ENCODE measurements at regions not wholly inside any gene's neighbourhood (a gene's known extent, or its start where the extent isn't known, plus 50 kb on each side); places are given as distances from the start of the nearest gene placed in this dataset.
"Not testable (repeated sequence)": the region's sequence is repeated elsewhere in the genome, so short reads cannot be mapped to it uniquely, and the experiment has no call there.

- not testable (repeated sequence) for H3K27me3 ChIP-seq (ENCODE audit: control insufficient read depth, insufficient read depth, low read length); H3K9me3 ChIP-seq (ENCODE audit: control insufficient read depth, insufficient read depth, low read length); H3K27ac ChIP-seq (ENCODE audit: low read depth, low read length); H3K9ac ChIP-seq (ENCODE audit: low read depth, low read length); H3K4me3 ChIP-seq (ENCODE audit: low read depth, low read length); H3K36me3 ChIP-seq (ENCODE audit: control insufficient read depth, insufficient read depth, low read length); H3K4me1 ChIP-seq (ENCODE audit: control insufficient read depth, insufficient read depth, low read length)
Measured at GRCh38 chr2:89200247-89200527, 508.7 kb downstream of the RPIA start.

- not testable (repeated sequence) for H3K9me3 ChIP-seq (ENCODE audit: control insufficient read depth, insufficient read depth, low read length); H3K27me3 ChIP-seq (ENCODE audit: control insufficient read depth, insufficient read depth, low read length); H3K9ac ChIP-seq (ENCODE audit: low read depth, low read length); H3K36me3 ChIP-seq (ENCODE audit: control insufficient read depth, insufficient read depth, low read length); H3K4me1 ChIP-seq (ENCODE audit: control insufficient read depth, insufficient read depth, low read length); H3K27ac ChIP-seq (ENCODE audit: low read depth, low read length); H3K4me3 ChIP-seq (ENCODE audit: low read depth, low read length)
Measured at GRCh38 chr2:89202518-89202917, 511.0 kb downstream of the RPIA start.

GRCh38 chr2:89205153-89205552 lies 513.7 kb downstream of the RPIA start:
- H3K4me3 ChIP-seq (ENCODE audit: low read depth, low read length); H3K9me3 ChIP-seq (ENCODE audit: control insufficient read depth, insufficient read depth, low read length); H3K27me3 ChIP-seq (ENCODE audit: control insufficient read depth, insufficient read depth, low read length); H3K9ac ChIP-seq (ENCODE audit: low read depth, low read length); H3K27ac ChIP-seq (ENCODE audit: low read depth, low read length); H3K4me1 ChIP-seq (ENCODE audit: control insufficient read depth, insufficient read depth, low read length); H3K36me3 ChIP-seq (ENCODE audit: control insufficient read depth, insufficient read depth, low read length): not testable (repeated sequence)

GRCh38 chr2:89208144-89208932 lies 516.9 kb downstream of the RPIA start:
- H3K4me1 ChIP-seq (ENCODE audit: control insufficient read depth, insufficient read depth, low read length); H3K36me3 ChIP-seq (ENCODE audit: control insufficient read depth, insufficient read depth, low read length); H3K27me3 ChIP-seq (ENCODE audit: control insufficient read depth, insufficient read depth, low read length); H3K27ac ChIP-seq (ENCODE audit: low read depth, low read length); H3K9ac ChIP-seq (ENCODE audit: low read depth, low read length); H3K4me3 ChIP-seq (ENCODE audit: low read depth, low read length); H3K9me3 ChIP-seq (ENCODE audit: control insufficient read depth, insufficient read depth, low read length): not testable (repeated sequence)

GRCh38 chr2:89213151-89213550 lies 521.7 kb downstream of the RPIA start:
- H3K9me3 ChIP-seq (ENCODE audit: control insufficient read depth, insufficient read depth, low read length); H3K4me3 ChIP-seq (ENCODE audit: low read depth, low read length); H3K4me1 ChIP-seq (ENCODE audit: control insufficient read depth, insufficient read depth, low read length); H3K36me3 ChIP-seq (ENCODE audit: control insufficient read depth, insufficient read depth, low read length); H3K9ac ChIP-seq (ENCODE audit: low read depth, low read length); H3K27ac ChIP-seq (ENCODE audit: low read depth, low read length); H3K27me3 ChIP-seq (ENCODE audit: control insufficient read depth, insufficient read depth, low read length): not testable (repeated sequence)

- not testable (repeated sequence) for H3K36me3 ChIP-seq (ENCODE audit: control insufficient read depth, insufficient read depth, low read length); H3K9me3 ChIP-seq (ENCODE audit: control insufficient read depth, insufficient read depth, low read length); H3K4me1 ChIP-seq (ENCODE audit: control insufficient read depth, insufficient read depth, low read length); H3K9ac ChIP-seq (ENCODE audit: low read depth, low read length); H3K27me3 ChIP-seq (ENCODE audit: control insufficient read depth, insufficient read depth, low read length); H3K27ac ChIP-seq (ENCODE audit: low read depth, low read length); H3K4me3 ChIP-seq (ENCODE audit: low read depth, low read length)
Measured at GRCh38 chr2:89213811-89214210, 522.3 kb downstream of the RPIA start.

GRCh38 chr2:89221474-89221873 lies 530.0 kb downstream of the RPIA start:
- not testable (repeated sequence) for H3K9me3 ChIP-seq (ENCODE audit: control insufficient read depth, insufficient read depth, low read length); H3K36me3 ChIP-seq (ENCODE audit: control insufficient read depth, insufficient read depth, low read length); H3K4me3 ChIP-seq (ENCODE audit: low read depth, low read length)

GRCh38 chr2:89222063-89222732 lies 530.7 kb downstream of the RPIA start:
- not testable (repeated sequence) for H3K9ac ChIP-seq (ENCODE audit: low read depth, low read length); H3K27ac ChIP-seq (ENCODE audit: low read depth, low read length); H3K36me3 ChIP-seq (ENCODE audit: control insufficient read depth, insufficient read depth, low read length); H3K4me1 ChIP-seq (ENCODE audit: control insufficient read depth, insufficient read depth, low read length); H3K27me3 ChIP-seq (ENCODE audit: control insufficient read depth, insufficient read depth, low read length); H3K9me3 ChIP-seq (ENCODE audit: control insufficient read depth, insufficient read depth, low read length); H3K4me3 ChIP-seq (ENCODE audit: low read depth, low read length)

More at GRCh38 chr2:89221474-89221873, 530.0 kb downstream of the RPIA start:
- not testable (repeated sequence) for H3K4me1 ChIP-seq (ENCODE audit: control insufficient read depth, insufficient read depth, low read length); H3K27me3 ChIP-seq (ENCODE audit: control insufficient read depth, insufficient read depth, low read length); H3K27ac ChIP-seq (ENCODE audit: low read depth, low read length); H3K9ac ChIP-seq (ENCODE audit: low read depth, low read length)

GRCh38 chr2:89224803-89225202 lies 533.3 kb downstream of the RPIA start:
- not testable (repeated sequence) for H3K4me3 ChIP-seq (ENCODE audit: low read depth, low read length); H3K27me3 ChIP-seq (ENCODE audit: control insufficient read depth, insufficient read depth, low read length); H3K36me3 ChIP-seq (ENCODE audit: control insufficient read depth, insufficient read depth, low read length); H3K27ac ChIP-seq (ENCODE audit: low read depth, low read length); H3K9me3 ChIP-seq (ENCODE audit: control insufficient read depth, insufficient read depth, low read length); H3K9ac ChIP-seq (ENCODE audit: low read depth, low read length); H3K4me1 ChIP-seq (ENCODE audit: control insufficient read depth, insufficient read depth, low read length)

GRCh38 chr2:89229979-89230378 lies 538.5 kb downstream of the RPIA start:
- H3K4me3 ChIP-seq (ENCODE audit: low read depth, low read length); H3K9me3 ChIP-seq (ENCODE audit: control insufficient read depth, insufficient read depth, low read length); H3K27ac ChIP-seq (ENCODE audit: low read depth, low read length); H3K36me3 ChIP-seq (ENCODE audit: control insufficient read depth, insufficient read depth, low read length); H3K27me3 ChIP-seq (ENCODE audit: control insufficient read depth, insufficient read depth, low read length); H3K9ac ChIP-seq (ENCODE audit: low read depth, low read length); H3K4me1 ChIP-seq (ENCODE audit: control insufficient read depth, insufficient read depth, low read length): not testable (repeated sequence)

- H3K27me3 ChIP-seq (ENCODE audit: control insufficient read depth, insufficient read depth, low read length); H3K27ac ChIP-seq (ENCODE audit: low read depth, low read length); H3K36me3 ChIP-seq (ENCODE audit: control insufficient read depth, insufficient read depth, low read length); H3K4me1 ChIP-seq (ENCODE audit: control insufficient read depth, insufficient read depth, low read length); H3K9ac ChIP-seq (ENCODE audit: low read depth, low read length); H3K4me3 ChIP-seq (ENCODE audit: low read depth, low read length); H3K9me3 ChIP-seq (ENCODE audit: control insufficient read depth, insufficient read depth, low read length): not testable (repeated sequence)
Measured at GRCh38 chr2:89231241-89231640, 539.8 kb downstream of the RPIA start.

Measured in HUES48 (cell line).